ENCODE measurements at regions not wholly inside any gene's neighbourhood (a gene's known extent, or its start where the extent isn't known, plus 50 kb on each side); places are given as distances from the start of the nearest gene placed in this dataset.

GRCh38 chr13:58830841-58831240 lies 1199.3 kb downstream of the PCDH17 start:
- no peak for DNase-seq (ENCODE audit: low spot score)
- Histone ChIP-seq H3K4me3 (replicated peaks in 1 of 3; ENCODE audit: insufficient read depth in 1 of 3, low read depth in 2 of 3, low read length in 3 of 3) (no peak overlapping the region), H2AFZ (ENCODE audit: low read length) (no peak overlapping the region), H3K4me1 (ENCODE audit: insufficient read depth, low read length) (no peaks in the 10 kb centered on the region), H3K36me3 (replicated peaks in 1 of 2; ENCODE audit: control insufficient read depth in 1 of 2, insufficient read depth in 2 of 2, low read length in 2 of 2) (no peaks in the 10 kb centered on the region), H3K9me3 (ENCODE audit: low read length) (peaks cover 11% of the 10 kb centered on the region), H3K27me3 (ENCODE audit: control insufficient read depth in 1 of 2, insufficient read depth in 2 of 2, low read length in 2 of 2) (no peaks in the 10 kb centered on the region), H3K4me2 (ENCODE audit: low read depth, low read length) (no peak overlapping the region), H3K9ac (ENCODE audit: insufficient read depth, low read depth, low read length) (no peak overlapping the region), H3K79me2 (ENCODE audit: insufficient read depth, low read length) (no peaks in the 10 kb centered on the region), H4K20me1 (ENCODE audit: insufficient read depth, low read length) (no peaks in the 10 kb centered on the region), H3K27ac (ENCODE audit: extremely low read length, insufficient read depth, low read length) (no peak overlapping the region)
- FAIRE-seq, result no peak
- ATAC-seq, result no peak
- in situ Hi-C loops (cut with HindIII; ENCODE audit: extremely low pct_ligation_motif_present, low pct_unique_long_range_greater_than_20kb) (no loop called here), intact Hi-C loops (cut with micrococcal nuclease; ENCODE audit: unreplicated experiment) (no loop called here)
- ChIA-PET CTCF (ENCODE audit: low intra/inter-chr PET ratio, low total read pairs) (no interaction called here), POLR2A (no interaction called here)
- BruUV-seq (replicated peaks), result no TSS peak
- WGBS (ENCODE audit: low lambda C conversion rate), result 3% methylated on average over 1 of the region's 1 CpG
- TF ChIP-seq ZNF232 (CRISPR knock-in tag; IDR thresholded peaks at IDR 0.05; ENCODE audit: borderline replicate concordance) (no peak), ZNF670 (CRISPR knock-in tag; IDR thresholded peaks at IDR 0.05; ENCODE audit: borderline replicate concordance) (no peak), NPAS2 (CRISPR knock-in tag; IDR thresholded peaks at IDR 0.05; ENCODE audit: borderline replicate concordance) (no peak), HMG20A (CRISPR knock-in tag; IDR thresholded peaks at IDR 0.05; ENCODE audit: borderline replicate concordance) (no peak), ZNF512 (CRISPR knock-in tag; IDR thresholded peaks at IDR 0.05) (no peak), SUZ12 (IDR thresholded peaks at IDR 0.05; ENCODE audit: low read depth, low read length) (no peak), ZBTB2 (CRISPR knock-in tag; IDR thresholded peaks at IDR 0.05; ENCODE audit: low read depth) (no peak), ZNF530 (CRISPR knock-in tag; IDR thresholded peaks at IDR 0.05; ENCODE audit: low read depth) (no peak), GLMP (CRISPR knock-in tag; IDR thresholded peaks at IDR 0.05; ENCODE audit: borderline replicate concordance) (no peak), ZNF354B (CRISPR knock-in tag; IDR thresholded peaks at IDR 0.05) (no peak), ZBTB26 (CRISPR knock-in tag; IDR thresholded peaks at IDR 0.05; ENCODE audit: borderline replicate concordance) (no peak), ZNF331 (CRISPR knock-in tag; IDR thresholded peaks at IDR 0.05) (no peak), JUNB (CRISPR knock-in tag; IDR thresholded peaks at IDR 0.05; ENCODE audit: borderline replicate concordance) (no peak), POGK (CRISPR knock-in tag; conservative IDR thresholded peaks at IDR 0.05) (no peak), ZBTB46 (CRISPR knock-in tag; IDR thresholded peaks at IDR 0.05; ENCODE audit: borderline replicate concordance) (no peak), MED8 (CRISPR knock-in tag; IDR thresholded peaks at IDR 0.05; ENCODE audit: insufficient replicate concordance) (no peak)

All from HepG2 (cell line).